ENCODE measurements at regions not wholly inside any gene's neighbourhood (a gene's known extent, or its start where the extent isn't known, plus 50 kb on each side); places are given as distances from the start of the nearest gene placed in this dataset.
"Not testable (repeated sequence)": the region's sequence is repeated elsewhere in the genome, so short reads cannot be mapped to it uniquely, and the experiment has no call there.

DNA sequence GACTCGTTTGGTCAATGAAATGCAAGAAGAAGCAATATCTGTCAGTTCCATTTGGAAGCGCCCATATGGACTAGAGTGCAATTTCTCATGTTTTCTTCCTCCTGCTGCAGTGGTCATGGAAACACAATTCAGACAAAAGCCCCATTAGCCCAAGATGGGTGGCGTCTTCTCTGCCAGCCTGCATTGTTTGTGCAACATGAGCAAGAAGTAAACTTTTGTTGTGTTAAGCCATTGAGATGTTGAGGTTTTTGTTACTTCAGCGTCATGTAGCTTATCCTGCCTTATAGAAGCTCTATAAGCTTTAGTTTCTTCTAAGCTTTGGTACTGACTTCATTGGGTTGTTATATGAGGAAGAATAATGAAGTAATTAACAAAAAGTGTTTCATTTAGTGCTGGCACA lies 137.4 kb downstream of the NPIPB5 start:
- H4K20me1 ChIP-seq (ENCODE audit: control insufficient read depth, extremely low read depth, insufficient read depth, low read length): no peaks in the 10 kb centered on the region
- no peak overlapping the region for H3K4me3 ChIP-seq (replicated peaks in 1 of 4; ENCODE audit: control extremely low read depth in 1 of 4, insufficient read depth in 1 of 4, low read depth in 3 of 4, low read length in 4 of 4)
- no peak overlapping the region for H3K4me2 ChIP-seq (ENCODE audit: extremely low read depth, insufficient read depth, low read length)
- peaks cover 7% of the 10 kb centered on the region for H3K27me3 ChIP-seq (ENCODE audit: control insufficient read depth, insufficient read depth, low read length)
- H3K36me3 ChIP-seq (ENCODE audit: control insufficient read depth, insufficient read depth, low read length): no peaks in the 10 kb centered on the region
- no peaks in the 10 kb centered on the region for H3K9me3 ChIP-seq (ENCODE audit: control insufficient read depth, insufficient read depth, low read depth, low read length)
- no peak overlapping the region for H3K27ac ChIP-seq (ENCODE audit: insufficient read depth, low read length)
- H3K4me1 ChIP-seq (ENCODE audit: control insufficient read depth, extremely low read depth, insufficient read depth, low read length): no peaks in the 10 kb centered on the region
- no peaks in the 10 kb centered on the region for H3K79me2 ChIP-seq (ENCODE audit: control insufficient read depth, insufficient read depth, low read length)
- H2AFZ ChIP-seq (ENCODE audit: low read length): no peak overlapping the region
- H3K9ac ChIP-seq (ENCODE audit: insufficient read depth, low read length): no peak overlapping the region
- no peak for DNase-seq (ENCODE audit: low read depth in 2 of 2)
- TF ChIP-seq, protein P1, sequence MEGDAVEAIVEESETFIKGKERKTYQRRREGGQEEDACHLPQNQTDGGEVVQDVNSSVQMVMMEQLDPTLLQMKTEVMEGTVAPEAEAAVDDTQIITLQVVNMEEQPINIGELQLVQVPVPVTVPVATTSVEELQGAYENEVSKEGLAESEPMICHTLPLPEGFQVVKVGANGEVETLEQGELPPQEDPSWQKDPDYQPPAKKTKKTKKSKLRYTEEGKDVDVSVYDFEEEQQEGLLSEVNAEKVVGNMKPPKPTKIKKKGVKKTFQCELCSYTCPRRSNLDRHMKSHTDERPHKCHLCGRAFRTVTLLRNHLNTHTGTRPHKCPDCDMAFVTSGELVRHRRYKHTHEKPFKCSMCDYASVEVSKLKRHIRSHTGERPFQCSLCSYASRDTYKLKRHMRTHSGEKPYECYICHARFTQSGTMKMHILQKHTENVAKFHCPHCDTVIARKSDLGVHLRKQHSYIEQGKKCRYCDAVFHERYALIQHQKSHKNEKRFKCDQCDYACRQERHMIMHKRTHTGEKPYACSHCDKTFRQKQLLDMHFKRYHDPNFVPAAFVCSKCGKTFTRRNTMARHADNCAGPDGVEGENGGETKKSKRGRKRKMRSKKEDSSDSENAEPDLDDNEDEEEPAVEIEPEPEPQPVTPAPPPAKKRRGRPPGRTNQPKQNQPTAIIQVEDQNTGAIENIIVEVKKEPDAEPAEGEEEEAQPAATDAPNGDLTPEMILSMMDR (conservative IDR thresholded peaks at IDR 0.05 in 1 of 2, IDR thresholded peaks at IDR 0.05 in 1 of 2; ENCODE audit: low read depth in 1 of 2, low read length in 2 of 2): no peak
- TF ChIP-seq EZH2 (IDR thresholded peaks at IDR 0.05; ENCODE audit: low read length, missing control alignments): no peak

DNA sequence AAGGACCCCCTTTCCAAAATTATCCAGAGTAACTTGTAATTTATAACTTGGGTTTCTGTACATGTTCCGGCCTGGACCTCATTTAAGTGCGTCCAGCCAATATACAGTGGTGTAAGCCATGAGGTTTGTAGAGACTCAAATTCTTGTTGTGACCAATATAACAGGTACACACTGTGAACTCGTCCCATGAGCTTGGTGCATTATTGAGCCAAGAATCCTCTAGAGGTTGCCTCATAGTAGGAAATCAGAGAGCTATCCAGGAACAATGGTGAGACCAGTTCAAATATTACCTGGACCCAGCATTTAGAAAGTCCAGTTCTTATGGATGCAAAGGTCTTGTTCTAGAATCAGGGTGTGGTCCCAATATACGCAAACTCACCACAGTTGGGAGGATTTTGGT lies 138.2 kb downstream of the NPIPB5 start:
- Histone ChIP-seq H3K4me2 (ENCODE audit: extremely low read depth, insufficient read depth, low read length) (no peak overlapping the region), H3K36me3 (ENCODE audit: control insufficient read depth, insufficient read depth, low read length) (no peaks in the 10 kb centered on the region), H3K27ac (ENCODE audit: insufficient read depth, low read length) (no peak overlapping the region), H2AFZ (ENCODE audit: low read length) (no peak overlapping the region), H3K79me2 (ENCODE audit: control insufficient read depth, insufficient read depth, low read length) (no peaks in the 10 kb centered on the region), H3K4me3 (replicated peaks in 1 of 4; ENCODE audit: control extremely low read depth in 1 of 4, insufficient read depth in 1 of 4, low read depth in 3 of 4, low read length in 4 of 4) (no peak overlapping the region), H3K4me1 (ENCODE audit: control insufficient read depth, extremely low read depth, insufficient read depth, low read length) (no peaks in the 10 kb centered on the region), H3K27me3 (ENCODE audit: control insufficient read depth, insufficient read depth, low read length) (peaks cover 7% of the 10 kb centered on the region), H4K20me1 (ENCODE audit: control insufficient read depth, extremely low read depth, insufficient read depth, low read length) (no peaks in the 10 kb centered on the region), H3K9me3 (ENCODE audit: control insufficient read depth, insufficient read depth, low read depth, low read length) (no peaks in the 10 kb centered on the region), H3K9ac (ENCODE audit: insufficient read depth, low read length) (no peak overlapping the region)
- TF ChIP-seq EZH2 (IDR thresholded peaks at IDR 0.05; ENCODE audit: low read length, missing control alignments): no peak
- TF ChIP-seq, protein P1 (conservative IDR thresholded peaks at IDR 0.05 in 1 of 2, IDR thresholded peaks at IDR 0.05 in 1 of 2; ENCODE audit: low read depth in 1 of 2, low read length in 2 of 2): no peak
- DNase-seq (ENCODE audit: low read depth in 2 of 2): no peak

DNA sequence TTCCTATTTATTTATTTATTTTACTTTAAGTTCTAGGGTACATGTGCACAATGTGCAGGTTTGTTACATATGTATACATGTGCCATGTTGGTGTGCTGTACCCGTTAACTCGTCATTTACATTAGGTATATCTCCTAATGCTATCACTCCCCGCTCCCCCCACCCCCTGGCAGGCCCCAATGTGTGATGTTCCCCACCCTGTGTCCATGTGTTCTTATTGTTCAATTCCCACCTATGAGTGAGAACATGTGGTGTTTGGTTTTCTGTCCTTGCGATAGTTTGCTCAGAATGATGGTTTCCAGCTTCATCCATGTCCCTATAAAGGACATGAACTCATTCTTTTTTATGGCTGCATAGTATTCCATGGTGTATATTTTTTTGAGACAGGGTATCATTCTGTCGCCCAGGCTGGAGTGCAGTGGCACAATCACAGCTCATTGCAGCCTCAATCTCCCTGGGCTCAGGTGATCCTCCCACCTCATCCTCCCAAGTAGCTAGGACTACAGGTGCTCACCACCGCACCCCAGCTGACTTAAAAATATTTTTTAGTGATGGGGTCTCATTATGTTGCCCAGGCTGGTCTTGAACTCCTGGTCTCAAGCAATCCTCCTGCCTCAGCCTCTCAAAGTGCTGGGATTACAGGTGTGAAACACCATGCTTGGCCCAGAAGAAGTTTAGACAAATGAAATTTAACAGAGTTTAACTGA lies 140.6 kb downstream of the NPIPB5 start:
- not testable (repeated sequence) for H2AFZ ChIP-seq (ENCODE audit: low read length); H3K4me2 ChIP-seq (ENCODE audit: extremely low read depth, insufficient read depth, low read length); DNase-seq (ENCODE audit: low read depth in 2 of 2); H3K79me2 ChIP-seq (ENCODE audit: control insufficient read depth, insufficient read depth, low read length); H3K27me3 ChIP-seq (ENCODE audit: control insufficient read depth, insufficient read depth, low read length); H3K36me3 ChIP-seq (ENCODE audit: control insufficient read depth, insufficient read depth, low read length); H3K4me1 ChIP-seq (ENCODE audit: control insufficient read depth, extremely low read depth, insufficient read depth, low read length); H3K9ac ChIP-seq (ENCODE audit: insufficient read depth, low read length); H3K4me3 ChIP-seq (replicated peaks in 1 of 4; ENCODE audit: control extremely low read depth in 1 of 4, insufficient read depth in 1 of 4, low read depth in 3 of 4, low read length in 4 of 4); H3K27ac ChIP-seq (ENCODE audit: insufficient read depth, low read length); H4K20me1 ChIP-seq (ENCODE audit: control insufficient read depth, extremely low read depth, insufficient read depth, low read length); H3K9me3 ChIP-seq (ENCODE audit: control insufficient read depth, insufficient read depth, low read depth, low read length)
